Erythroblast (primary cell): ENCODE measurements at regions not wholly inside any gene's neighbourhood (a gene's known extent, or its start where the extent isn't known, plus 50 kb on each side); places are given as distances from the start of the nearest gene placed in this dataset.

ENCODE experiments used
- GATA1 ChIP-seq: IDR thresholded peaks from 2 replicates; pipeline ENCODE4 v1.6.1; 2011; ENCODE audit warnings: low read depth, mild to moderate bottlenecking, control low read depth, low read length, moderate library complexity
- POLR2A ChIP-seq: IDR thresholded peaks from 2 replicates; pipeline ENCODE4 v1.6.1; 2011; ENCODE audit warnings: mild to moderate bottlenecking, low read length

- TF ChIP-seq POLR2A (no peak), GATA1 (no peak)
Observed at GRCh38 chr3:99342383-99342782, 296.0 kb upstream of the COL8A1 start.
